B cell (primary cell): ENCODE measurements at regions not wholly inside any gene's neighbourhood (a gene's known extent, or its start where the extent isn't known, plus 50 kb on each side); places are given as distances from the start of the nearest gene placed in this dataset.

Experiments used
- EZH2 ChIP-seq: IDR thresholded peaks from 2 replicates; pipeline ENCODE4 v1.6.1; 2012; ENCODE audit warnings: borderline replicate concordance, low read depth, mild to moderate bottlenecking, moderate library complexity, low read length; ENCODE audit not compliant: insufficient read depth, poor library complexity, severe bottlenecking
- TF ChIP-seq, protein P1 (sequence below): fragments of 200-600 bp; IDR thresholded peaks from one replicate; pipeline ENCODE4 v1.8.0; 2022; ENCODE audit warnings: antibody characterized with exemption, mild to moderate bottlenecking

DNA sequence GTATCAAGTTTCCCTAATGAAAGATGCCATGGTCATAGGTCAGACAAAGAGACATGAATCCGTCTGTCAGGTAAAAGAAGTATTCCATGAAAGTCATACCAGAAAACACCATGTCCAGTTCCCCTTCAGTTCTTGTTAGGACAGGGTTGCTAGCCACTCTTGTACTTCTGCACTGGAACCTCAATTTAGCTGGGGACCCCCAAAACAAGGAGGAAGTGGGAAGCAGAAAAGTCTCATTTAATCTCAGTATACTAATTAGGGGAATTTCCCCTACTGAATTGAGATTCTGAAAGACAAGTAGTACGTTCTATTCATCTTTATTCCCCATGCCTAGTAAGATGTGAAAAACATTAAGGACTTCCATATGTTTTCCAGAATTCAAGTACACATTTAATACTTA, 1289.9 kb upstream of the B3GALT2 start:
- TF ChIP-seq, protein P1, sequence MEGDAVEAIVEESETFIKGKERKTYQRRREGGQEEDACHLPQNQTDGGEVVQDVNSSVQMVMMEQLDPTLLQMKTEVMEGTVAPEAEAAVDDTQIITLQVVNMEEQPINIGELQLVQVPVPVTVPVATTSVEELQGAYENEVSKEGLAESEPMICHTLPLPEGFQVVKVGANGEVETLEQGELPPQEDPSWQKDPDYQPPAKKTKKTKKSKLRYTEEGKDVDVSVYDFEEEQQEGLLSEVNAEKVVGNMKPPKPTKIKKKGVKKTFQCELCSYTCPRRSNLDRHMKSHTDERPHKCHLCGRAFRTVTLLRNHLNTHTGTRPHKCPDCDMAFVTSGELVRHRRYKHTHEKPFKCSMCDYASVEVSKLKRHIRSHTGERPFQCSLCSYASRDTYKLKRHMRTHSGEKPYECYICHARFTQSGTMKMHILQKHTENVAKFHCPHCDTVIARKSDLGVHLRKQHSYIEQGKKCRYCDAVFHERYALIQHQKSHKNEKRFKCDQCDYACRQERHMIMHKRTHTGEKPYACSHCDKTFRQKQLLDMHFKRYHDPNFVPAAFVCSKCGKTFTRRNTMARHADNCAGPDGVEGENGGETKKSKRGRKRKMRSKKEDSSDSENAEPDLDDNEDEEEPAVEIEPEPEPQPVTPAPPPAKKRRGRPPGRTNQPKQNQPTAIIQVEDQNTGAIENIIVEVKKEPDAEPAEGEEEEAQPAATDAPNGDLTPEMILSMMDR: no peak
- no peak for TF ChIP-seq EZH2
